ENCODE measurements at regions not wholly inside any gene's neighbourhood (a gene's known extent, or its start where the extent isn't known, plus 50 kb on each side); places are given as distances from the start of the nearest gene placed in this dataset.

DNA sequence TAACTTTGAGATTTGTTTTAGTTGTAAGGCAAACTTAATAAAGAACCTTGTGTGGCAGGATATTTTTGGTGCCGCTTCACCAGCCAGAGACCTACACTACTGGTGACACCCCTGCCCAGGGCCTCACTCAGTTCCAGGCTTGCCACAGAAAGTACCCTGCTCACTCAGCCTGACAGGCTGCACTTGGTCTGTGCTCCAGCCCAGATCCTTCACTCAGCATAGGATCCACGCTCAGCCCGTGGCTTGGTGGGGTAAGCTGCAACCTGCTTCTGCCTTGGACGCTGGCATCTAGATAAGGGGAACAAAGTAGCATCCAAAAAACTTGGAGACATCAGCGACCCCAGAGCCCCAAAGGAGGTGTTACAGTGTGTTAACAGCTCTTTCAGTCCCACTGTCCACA lies 825.5 kb downstream of the EPHA3 start:
- TF ChIP-seq, protein P1, sequence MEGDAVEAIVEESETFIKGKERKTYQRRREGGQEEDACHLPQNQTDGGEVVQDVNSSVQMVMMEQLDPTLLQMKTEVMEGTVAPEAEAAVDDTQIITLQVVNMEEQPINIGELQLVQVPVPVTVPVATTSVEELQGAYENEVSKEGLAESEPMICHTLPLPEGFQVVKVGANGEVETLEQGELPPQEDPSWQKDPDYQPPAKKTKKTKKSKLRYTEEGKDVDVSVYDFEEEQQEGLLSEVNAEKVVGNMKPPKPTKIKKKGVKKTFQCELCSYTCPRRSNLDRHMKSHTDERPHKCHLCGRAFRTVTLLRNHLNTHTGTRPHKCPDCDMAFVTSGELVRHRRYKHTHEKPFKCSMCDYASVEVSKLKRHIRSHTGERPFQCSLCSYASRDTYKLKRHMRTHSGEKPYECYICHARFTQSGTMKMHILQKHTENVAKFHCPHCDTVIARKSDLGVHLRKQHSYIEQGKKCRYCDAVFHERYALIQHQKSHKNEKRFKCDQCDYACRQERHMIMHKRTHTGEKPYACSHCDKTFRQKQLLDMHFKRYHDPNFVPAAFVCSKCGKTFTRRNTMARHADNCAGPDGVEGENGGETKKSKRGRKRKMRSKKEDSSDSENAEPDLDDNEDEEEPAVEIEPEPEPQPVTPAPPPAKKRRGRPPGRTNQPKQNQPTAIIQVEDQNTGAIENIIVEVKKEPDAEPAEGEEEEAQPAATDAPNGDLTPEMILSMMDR (conservative IDR thresholded peaks at IDR 0.05) = no peak
- no peak for TF ChIP-seq EZH2 (IDR thresholded peaks at IDR 0.05; ENCODE audit: low read depth)
